Mammary epithelial cell (primary cell): ENCODE measurements at regions not wholly inside any gene's neighbourhood (a gene's known extent, or its start where the extent isn't known, plus 50 kb on each side); places are given as distances from the start of the nearest gene placed in this dataset.

ENCODE experiments used
- EZH2 ChIP-seq: IDR thresholded peaks from 2 replicates; pipeline ENCODE4 v1.6.1; 2012; ENCODE audit warnings: low read length, inconsistent platforms, borderline replicate concordance
- TF ChIP-seq, protein P1 (sequence below), 2 donors: IDR thresholded peaks in 1 of 2; conservative IDR thresholded peaks in 1 of 2; 2 replicates each; pipeline ENCODE4 v1.5.1; 2011 to 2012; ENCODE audit warnings: inconsistent platforms in 2 of 2, low read length in 2 of 2, mild to moderate bottlenecking in 2 of 2, control low read depth in 1 of 2, low read depth in 1 of 2; ENCODE audit not compliant: insufficient read depth in 1 of 2; ENCODE audit errors: extremely low read depth in 1 of 2

GRCh38 chr13:69373747-69374425 lies 733.7 kb upstream of the ATXN8OS start:
- TF ChIP-seq, protein P1, sequence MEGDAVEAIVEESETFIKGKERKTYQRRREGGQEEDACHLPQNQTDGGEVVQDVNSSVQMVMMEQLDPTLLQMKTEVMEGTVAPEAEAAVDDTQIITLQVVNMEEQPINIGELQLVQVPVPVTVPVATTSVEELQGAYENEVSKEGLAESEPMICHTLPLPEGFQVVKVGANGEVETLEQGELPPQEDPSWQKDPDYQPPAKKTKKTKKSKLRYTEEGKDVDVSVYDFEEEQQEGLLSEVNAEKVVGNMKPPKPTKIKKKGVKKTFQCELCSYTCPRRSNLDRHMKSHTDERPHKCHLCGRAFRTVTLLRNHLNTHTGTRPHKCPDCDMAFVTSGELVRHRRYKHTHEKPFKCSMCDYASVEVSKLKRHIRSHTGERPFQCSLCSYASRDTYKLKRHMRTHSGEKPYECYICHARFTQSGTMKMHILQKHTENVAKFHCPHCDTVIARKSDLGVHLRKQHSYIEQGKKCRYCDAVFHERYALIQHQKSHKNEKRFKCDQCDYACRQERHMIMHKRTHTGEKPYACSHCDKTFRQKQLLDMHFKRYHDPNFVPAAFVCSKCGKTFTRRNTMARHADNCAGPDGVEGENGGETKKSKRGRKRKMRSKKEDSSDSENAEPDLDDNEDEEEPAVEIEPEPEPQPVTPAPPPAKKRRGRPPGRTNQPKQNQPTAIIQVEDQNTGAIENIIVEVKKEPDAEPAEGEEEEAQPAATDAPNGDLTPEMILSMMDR (conservative IDR thresholded peaks at IDR 0.05 in 1 of 2, IDR thresholded peaks at IDR 0.05 in 1 of 2; ENCODE audit: extremely low read depth in 1 of 2, insufficient read depth in 1 of 2, low read depth in 1 of 2, low read length in 2 of 2), result no peak
- no peak for TF ChIP-seq EZH2
